Glomerular visceral epithelial cell (primary cell): ENCODE measurements at regions not wholly inside any gene's neighbourhood (a gene's known extent, or its start where the extent isn't known, plus 50 kb on each side); places are given as distances from the start of the nearest gene placed in this dataset.
"Not testable (repeated sequence)": the region's sequence is repeated elsewhere in the genome, so short reads cannot be mapped to it uniquely, and the experiment has no call there.

Experiments
- DNase-seq: peaks from one replicate; pipeline ENCODE4 v3.0.0-alpha.2; 2016; ENCODE audit errors: extremely low spot score

GRCh38 chr6:34646714-34647113, 49.9 kb downstream of the ILRUN start:
- DNase-seq, result no peak

GRCh38 chr6:34645627-34646026, 50.9 kb downstream of the ILRUN start:
- DNase-seq, result no peak

- DNase-seq, result no peak
These were observed 51.9 kb downstream of the ILRUN start for GRCh38 chr6:34644716-34645115.

GRCh38 chr6:34642427-34642826, 54.1 kb downstream of the ILRUN start:
- DNase-seq, result no peak

- not testable (repeated sequence) for DNase-seq
These were observed 56.3 kb downstream of the ILRUN start for GRCh38 chr6:34640074-34640849.

GRCh38 chr6:34638834-34639736, 57.5 kb downstream of the ILRUN start:
- no peak for DNase-seq

- no peak for DNase-seq
These were observed 62.8 kb downstream of the ILRUN start for GRCh38 chr6:34633785-34634184.

GRCh38 chr6:34633256-34633655, 63.3 kb downstream of the ILRUN start:
- DNase-seq, result no peak

GRCh38 chr6:34630040-34630439, 66.5 kb downstream of the ILRUN start:
- peak; percentile 53 for DNase-seq

GRCh38 chr6:34627296-34627695, 69.3 kb downstream of the ILRUN start:
- no peak for DNase-seq

- DNase-seq, result no peak
These were observed 62.5 kb upstream of the SPDEF start for GRCh38 chr6:34618430-34619182.

GRCh38 chr6:34617231-34617630, 61.1 kb upstream of the SPDEF start:
- no peak for DNase-seq

GRCh38 chr6:34616227-34616585, 60.1 kb upstream of the SPDEF start:
- DNase-seq, result no peak

GRCh38 chr6:34615574-34616226, 59.6 kb upstream of the SPDEF start:
- DNase-seq, result no peak

- DNase-seq, result peak; percentile 42
These were observed 54.8 kb upstream of the SPDEF start for GRCh38 chr6:34610819-34611477.

- DNase-seq, result no peak
These were observed 52.4 kb upstream of the SPDEF start for GRCh38 chr6:34608321-34609091.

GRCh38 chr6:34606477-34607265, 50.5 kb upstream of the SPDEF start:
- no peak for DNase-seq
